OCI-LY7 (cell line): ENCODE measurements at regions not wholly inside any gene's neighbourhood (a gene's known extent, or its start where the extent isn't known, plus 50 kb on each side); places are given as distances from the start of the nearest gene placed in this dataset.

ENCODE experiments used
- EZH2phosphoT487 ChIP-seq: fragments of 200-600 bp; sonication (generic); IDR thresholded peaks from 2 replicates; pipeline ENCODE4 v1.6.1; 2018; ENCODE audit warnings: low read depth, borderline replicate concordance, mild to moderate bottlenecking, mixed run types, antibody characterized with exemption, low read length, moderate library complexity, mixed read lengths
- TF ChIP-seq, protein P1 (sequence below): fragments of 200-600 bp; sonication (generic); conservative IDR thresholded peaks from 2 replicates; pipeline ENCODE4 v1.5.1; 2014; ENCODE audit warnings: mild to moderate bottlenecking, antibody characterized with exemption, low read length, moderate library complexity, mixed read lengths

- TF ChIP-seq, protein P1, sequence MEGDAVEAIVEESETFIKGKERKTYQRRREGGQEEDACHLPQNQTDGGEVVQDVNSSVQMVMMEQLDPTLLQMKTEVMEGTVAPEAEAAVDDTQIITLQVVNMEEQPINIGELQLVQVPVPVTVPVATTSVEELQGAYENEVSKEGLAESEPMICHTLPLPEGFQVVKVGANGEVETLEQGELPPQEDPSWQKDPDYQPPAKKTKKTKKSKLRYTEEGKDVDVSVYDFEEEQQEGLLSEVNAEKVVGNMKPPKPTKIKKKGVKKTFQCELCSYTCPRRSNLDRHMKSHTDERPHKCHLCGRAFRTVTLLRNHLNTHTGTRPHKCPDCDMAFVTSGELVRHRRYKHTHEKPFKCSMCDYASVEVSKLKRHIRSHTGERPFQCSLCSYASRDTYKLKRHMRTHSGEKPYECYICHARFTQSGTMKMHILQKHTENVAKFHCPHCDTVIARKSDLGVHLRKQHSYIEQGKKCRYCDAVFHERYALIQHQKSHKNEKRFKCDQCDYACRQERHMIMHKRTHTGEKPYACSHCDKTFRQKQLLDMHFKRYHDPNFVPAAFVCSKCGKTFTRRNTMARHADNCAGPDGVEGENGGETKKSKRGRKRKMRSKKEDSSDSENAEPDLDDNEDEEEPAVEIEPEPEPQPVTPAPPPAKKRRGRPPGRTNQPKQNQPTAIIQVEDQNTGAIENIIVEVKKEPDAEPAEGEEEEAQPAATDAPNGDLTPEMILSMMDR = no peak
- no peak for TF ChIP-seq EZH2phosphoT487
Observed at GRCh38 chrX:45765281-45765680, 564.6 kb upstream of the DIPK2B start.
